SK-N-SH treated with all-trans-retinoic acid at 6 μM for 48 hours (cell line): ENCODE measurements at regions not wholly inside any gene's neighbourhood (a gene's known extent, or its start where the extent isn't known, plus 50 kb on each side); places are given as distances from the start of the nearest gene placed in this dataset.

ENCODE experiments used
- ATAC-seq: fragments of 200-7000 bp; cut with Tn5 transposase; 3 replicates; pipeline ENCODE4 v1.9.1; 2020; ENCODE audit warnings: mild to moderate bottlenecking, moderate library complexity
- ARNTL ChIP-seq: fragments of 450-650 bp; formaldehyde crosslinking; IDR thresholded peaks from 2 replicates; pipeline ENCODE4 v1.5.0; 2020; ENCODE audit warnings: low read depth, mild to moderate bottlenecking, moderate library complexity, borderline replicate concordance
- BACH2 ChIP-seq: fragments of 250-450 bp; sonication (Bioruptor Pico); IDR thresholded peaks from 2 replicates; pipeline ENCODE4 v1.9.0; 2021; ENCODE audit warnings: mild to moderate bottlenecking, borderline replicate concordance
- CSDC2 ChIP-seq: fragments of 250-450 bp; sonication (Bioruptor Pico); IDR thresholded peaks from 2 replicates; pipeline ENCODE4 v1.5.0; 2020; ENCODE audit warnings: mild to moderate bottlenecking, moderate library complexity
- ESRRG ChIP-seq: fragments of 250-450 bp; sonication (Bioruptor Pico); IDR thresholded peaks from 2 replicates; pipeline ENCODE4 v1.6.1; 2021; ENCODE audit warnings: mild to moderate bottlenecking
- GLIS3 ChIP-seq: fragments of 250-450 bp; sonication (Bioruptor Pico); IDR thresholded peaks from 2 replicates; pipeline ENCODE4 v1.5.0; 2020; ENCODE audit warnings: mild to moderate bottlenecking, moderate library complexity
- OSR1 ChIP-seq: fragments of 250-450 bp; sonication (Bioruptor Pico); IDR thresholded peaks from 2 replicates; pipeline ENCODE4 v1.8.0; 2022; ENCODE audit warnings: moderate library complexity, mild to moderate bottlenecking, inconsistent platforms
- PPARA ChIP-seq: fragments of 250-450 bp; sonication (Bioruptor Pico); IDR thresholded peaks from 2 replicates; pipeline ENCODE4 v1.5.0; 2020; ENCODE audit warnings: mild to moderate bottlenecking, borderline replicate concordance
- RARB ChIP-seq: fragments of 250-450 bp; sonication (Bioruptor Pico); IDR thresholded peaks from 2 replicates; pipeline ENCODE4 v1.8.0; 2021; ENCODE audit warnings: mild to moderate bottlenecking, moderate library complexity
- SNAI2 ChIP-seq: fragments of 250-450 bp; sonication (Bioruptor Pico); IDR thresholded peaks from 2 replicates; pipeline ENCODE4 v1.5.0; 2020; ENCODE audit warnings: mild to moderate bottlenecking, moderate library complexity
- TCF4 ChIP-seq: fragments of 250-450 bp; sonication (Bioruptor Pico); IDR thresholded peaks from 2 replicates; pipeline ENCODE4 v1.8.0; 2021; ENCODE audit warnings: mild to moderate bottlenecking, moderate library complexity, borderline replicate concordance
- TOX ChIP-seq: fragments of 250-450 bp; sonication (Bioruptor Pico); IDR thresholded peaks from 2 replicates; pipeline ENCODE4 v1.8.0; 2021; ENCODE audit warnings: mild to moderate bottlenecking, moderate library complexity, borderline replicate concordance
- ZC3H10 ChIP-seq: fragments of 250-450 bp; sonication (Bioruptor Pico); IDR thresholded peaks from 2 replicates; pipeline ENCODE4 v1.5.1; 2021; ENCODE audit warnings: mild to moderate bottlenecking, moderate library complexity
- ZFP3 ChIP-seq: fragments of 250-450 bp; sonication (Bioruptor Pico); IDR thresholded peaks from 2 replicates; pipeline ENCODE4 v1.5.0; 2020; ENCODE audit warnings: mild to moderate bottlenecking, moderate library complexity
- ZFP30 ChIP-seq: fragments of 450-650 bp; formaldehyde crosslinking; IDR thresholded peaks from 2 replicates; pipeline ENCODE4 v1.5.0; 2022; ENCODE audit warnings: mild to moderate bottlenecking, moderate library complexity
- ZNF565 ChIP-seq: fragments of 450-650 bp; formaldehyde crosslinking; conservative IDR thresholded peaks from 2 replicates; pipeline ENCODE4 v1.5.0; 2020; ENCODE audit warnings: low read depth, mild to moderate bottlenecking, moderate library complexity
- ZNF8 ChIP-seq: fragments of 450-650 bp; formaldehyde crosslinking; IDR thresholded peaks from 2 replicates; pipeline ENCODE4 v1.5.0; 2020; ENCODE audit warnings: mild to moderate bottlenecking, moderate library complexity
- TF ChIP-seq, protein P1 (sequence below): fragments of 250-450 bp; sonication (Bioruptor Pico); IDR thresholded peaks from 2 replicates; pipeline ENCODE4 v1.8.0; 2020; ENCODE audit warnings: mild to moderate bottlenecking, moderate library complexity, borderline replicate concordance
- TF ChIP-seq, protein P2 (sequence below): fragments of 250-450 bp; sonication (Bioruptor Pico); IDR thresholded peaks from 2 replicates; pipeline ENCODE4 v1.5.1; 2021; ENCODE audit warnings: mild to moderate bottlenecking, moderate library complexity
- TF ChIP-seq, protein P3 (sequence below): fragments of 250-450 bp; sonication (Bioruptor Pico); IDR thresholded peaks from 2 replicates; pipeline ENCODE4 v1.8.0; 2021; ENCODE audit warnings: low read depth, mild to moderate bottlenecking, moderate library complexity, borderline replicate concordance
- TF ChIP-seq, protein P4 (sequence below): fragments of 250-450 bp; sonication (Bioruptor Pico); IDR thresholded peaks from 2 replicates; pipeline ENCODE4 v1.5.0; 2020; ENCODE audit warnings: mild to moderate bottlenecking, moderate library complexity
- TF ChIP-seq, protein P5 (sequence below): fragments of 250-450 bp; sonication (Bioruptor Pico); IDR thresholded peaks from 2 replicates; pipeline ENCODE4 v1.5.1; 2020; ENCODE audit warnings: low read depth, mild to moderate bottlenecking, moderate library complexity

DNA sequence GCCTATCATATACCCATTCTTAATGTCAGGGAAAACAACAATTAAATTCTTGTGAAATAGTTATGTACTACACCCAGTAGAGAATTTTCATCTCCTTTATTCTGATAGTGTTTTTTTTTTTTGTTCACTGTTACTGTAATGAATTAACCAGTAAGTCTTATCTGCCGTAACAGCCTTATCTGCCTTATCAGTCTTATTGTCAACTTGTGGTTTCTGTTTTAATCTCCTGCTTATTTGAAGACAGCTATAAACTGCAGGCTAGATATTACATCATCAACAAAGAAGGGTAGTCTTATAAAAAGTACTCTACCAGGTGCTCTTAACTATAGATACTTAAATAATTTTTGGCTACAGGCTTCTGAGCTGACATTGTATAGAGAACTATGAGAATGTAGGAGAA lies 79.5 kb downstream of the MAGEB5 start:
- TF ChIP-seq TCF4 (CRISPR knock-in tag): no peak
- no peak for TF ChIP-seq SNAI2 (CRISPR knock-in tag)
- no peak for TF ChIP-seq ZNF565
- no peak for TF ChIP-seq OSR1 (CRISPR knock-in tag)
- no peak for TF ChIP-seq GLIS3
- TF ChIP-seq, protein P1, sequence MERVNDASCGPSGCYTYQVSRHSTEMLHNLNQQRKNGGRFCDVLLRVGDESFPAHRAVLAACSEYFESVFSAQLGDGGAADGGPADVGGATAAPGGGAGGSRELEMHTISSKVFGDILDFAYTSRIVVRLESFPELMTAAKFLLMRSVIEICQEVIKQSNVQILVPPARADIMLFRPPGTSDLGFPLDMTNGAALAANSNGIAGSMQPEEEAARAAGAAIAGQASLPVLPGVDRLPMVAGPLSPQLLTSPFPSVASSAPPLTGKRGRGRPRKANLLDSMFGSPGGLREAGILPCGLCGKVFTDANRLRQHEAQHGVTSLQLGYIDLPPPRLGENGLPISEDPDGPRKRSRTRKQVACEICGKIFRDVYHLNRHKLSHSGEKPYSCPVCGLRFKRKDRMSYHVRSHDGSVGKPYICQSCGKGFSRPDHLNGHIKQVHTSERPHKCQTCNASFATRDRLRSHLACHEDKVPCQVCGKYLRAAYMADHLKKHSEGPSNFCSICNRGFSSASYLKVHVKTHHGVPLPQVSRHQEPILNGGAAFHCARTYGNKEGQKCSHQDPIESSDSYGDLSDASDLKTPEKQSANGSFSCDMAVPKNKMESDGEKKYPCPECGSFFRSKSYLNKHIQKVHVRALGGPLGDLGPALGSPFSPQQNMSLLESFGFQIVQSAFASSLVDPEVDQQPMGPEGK (CRISPR knock-in tag): no peak
- TF ChIP-seq, protein P2, sequence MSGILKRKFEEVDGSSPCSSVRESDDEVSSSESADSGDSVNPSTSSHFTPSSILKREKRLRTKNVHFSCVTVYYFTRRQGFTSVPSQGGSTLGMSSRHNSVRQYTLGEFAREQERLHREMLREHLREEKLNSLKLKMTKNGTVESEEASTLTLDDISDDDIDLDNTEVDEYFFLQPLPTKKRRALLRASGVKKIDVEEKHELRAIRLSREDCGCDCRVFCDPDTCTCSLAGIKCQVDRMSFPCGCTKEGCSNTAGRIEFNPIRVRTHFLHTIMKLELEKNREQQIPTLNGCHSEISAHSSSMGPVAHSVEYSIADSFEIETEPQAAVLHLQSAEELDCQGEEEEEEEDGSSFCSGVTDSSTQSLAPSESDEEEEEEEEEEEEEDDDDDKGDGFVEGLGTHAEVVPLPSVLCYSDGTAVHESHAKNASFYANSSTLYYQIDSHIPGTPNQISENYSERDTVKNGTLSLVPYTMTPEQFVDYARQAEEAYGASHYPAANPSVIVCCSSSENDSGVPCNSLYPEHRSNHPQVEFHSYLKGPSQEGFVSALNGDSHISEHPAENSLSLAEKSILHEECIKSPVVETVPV (CRISPR knock-in tag): no peak
- TF ChIP-seq, protein P3, sequence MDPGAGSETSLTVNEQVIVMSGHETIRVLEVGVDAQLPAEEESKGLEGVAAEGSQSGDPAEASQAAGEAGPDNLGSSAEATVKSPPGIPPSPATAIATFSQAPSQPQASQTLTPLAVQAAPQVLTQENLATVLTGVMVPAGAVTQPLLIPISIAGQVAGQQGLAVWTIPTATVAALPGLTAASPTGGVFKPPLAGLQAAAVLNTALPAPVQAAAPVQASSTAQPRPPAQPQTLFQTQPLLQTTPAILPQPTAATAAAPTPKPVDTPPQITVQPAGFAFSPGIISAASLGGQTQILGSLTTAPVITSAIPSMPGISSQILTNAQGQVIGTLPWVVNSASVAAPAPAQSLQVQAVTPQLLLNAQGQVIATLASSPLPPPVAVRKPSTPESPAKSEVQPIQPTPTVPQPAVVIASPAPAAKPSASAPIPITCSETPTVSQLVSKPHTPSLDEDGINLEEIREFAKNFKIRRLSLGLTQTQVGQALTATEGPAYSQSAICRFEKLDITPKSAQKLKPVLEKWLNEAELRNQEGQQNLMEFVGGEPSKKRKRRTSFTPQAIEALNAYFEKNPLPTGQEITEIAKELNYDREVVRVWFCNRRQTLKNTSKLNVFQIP (CRISPR knock-in tag): no peak
- TF ChIP-seq RARB (CRISPR knock-in tag): no peak
- TF ChIP-seq ZC3H10: no peak
- TF ChIP-seq, protein P4, sequence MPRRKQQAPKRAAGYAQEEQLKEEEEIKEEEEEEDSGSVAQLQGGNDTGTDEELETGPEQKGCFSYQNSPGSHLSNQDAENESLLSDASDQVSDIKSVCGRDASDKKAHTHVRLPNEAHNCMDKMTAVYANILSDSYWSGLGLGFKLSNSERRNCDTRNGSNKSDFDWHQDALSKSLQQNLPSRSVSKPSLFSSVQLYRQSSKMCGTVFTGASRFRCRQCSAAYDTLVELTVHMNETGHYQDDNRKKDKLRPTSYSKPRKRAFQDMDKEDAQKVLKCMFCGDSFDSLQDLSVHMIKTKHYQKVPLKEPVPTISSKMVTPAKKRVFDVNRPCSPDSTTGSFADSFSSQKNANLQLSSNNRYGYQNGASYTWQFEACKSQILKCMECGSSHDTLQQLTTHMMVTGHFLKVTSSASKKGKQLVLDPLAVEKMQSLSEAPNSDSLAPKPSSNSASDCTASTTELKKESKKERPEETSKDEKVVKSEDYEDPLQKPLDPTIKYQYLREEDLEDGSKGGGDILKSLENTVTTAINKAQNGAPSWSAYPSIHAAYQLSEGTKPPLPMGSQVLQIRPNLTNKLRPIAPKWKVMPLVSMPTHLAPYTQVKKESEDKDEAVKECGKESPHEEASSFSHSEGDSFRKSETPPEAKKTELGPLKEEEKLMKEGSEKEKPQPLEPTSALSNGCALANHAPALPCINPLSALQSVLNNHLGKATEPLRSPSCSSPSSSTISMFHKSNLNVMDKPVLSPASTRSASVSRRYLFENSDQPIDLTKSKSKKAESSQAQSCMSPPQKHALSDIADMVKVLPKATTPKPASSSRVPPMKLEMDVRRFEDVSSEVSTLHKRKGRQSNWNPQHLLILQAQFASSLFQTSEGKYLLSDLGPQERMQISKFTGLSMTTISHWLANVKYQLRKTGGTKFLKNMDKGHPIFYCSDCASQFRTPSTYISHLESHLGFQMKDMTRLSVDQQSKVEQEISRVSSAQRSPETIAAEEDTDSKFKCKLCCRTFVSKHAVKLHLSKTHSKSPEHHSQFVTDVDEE (CRISPR knock-in tag): no peak
- no peak for TF ChIP-seq BACH2 (CRISPR knock-in tag)
- no peak for TF ChIP-seq CSDC2 (CRISPR knock-in tag)
- TF ChIP-seq TOX: no peak
- no peak for TF ChIP-seq ZFP30 (CRISPR knock-in tag)
- no peak for ATAC-seq

DNA sequence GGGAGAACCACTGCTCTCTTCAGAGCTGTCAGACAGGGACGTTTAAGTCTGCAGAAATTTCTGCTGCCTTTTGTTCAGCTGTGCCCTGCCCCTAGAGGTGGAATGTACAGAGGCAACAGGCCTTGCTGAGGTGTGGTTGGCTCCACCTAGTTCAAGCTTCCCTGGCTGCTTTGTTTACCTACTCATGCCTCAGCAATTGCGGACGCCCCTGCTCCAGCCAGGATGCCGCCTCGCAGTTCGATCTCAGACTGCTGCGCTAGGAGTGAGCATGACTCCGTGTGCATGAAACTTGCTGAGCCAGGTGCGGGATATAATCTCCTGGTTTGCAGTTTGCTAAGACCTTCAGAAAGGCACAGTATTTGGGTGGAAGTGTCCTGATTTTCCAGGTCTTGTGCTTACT lies 70.9 kb downstream of the MAGEB5 start:
- ATAC-seq: no peak
- TF ChIP-seq ZNF8 (CRISPR knock-in tag) (no peak), SNAI2 (CRISPR knock-in tag) (no peak), TCF4 (CRISPR knock-in tag) (no peak), ZNF565 (no peak), ARNTL (CRISPR knock-in tag) (no peak), ESRRG (CRISPR knock-in tag) (no peak), BACH2 (CRISPR knock-in tag) (no peak), CSDC2 (CRISPR knock-in tag) (no peak), ZC3H10 (no peak), ZFP3 (CRISPR knock-in tag) (no peak), GLIS3 (no peak), ZFP30 (CRISPR knock-in tag) (no peak), PPARA (no peak)
- TF ChIP-seq, protein P5, sequence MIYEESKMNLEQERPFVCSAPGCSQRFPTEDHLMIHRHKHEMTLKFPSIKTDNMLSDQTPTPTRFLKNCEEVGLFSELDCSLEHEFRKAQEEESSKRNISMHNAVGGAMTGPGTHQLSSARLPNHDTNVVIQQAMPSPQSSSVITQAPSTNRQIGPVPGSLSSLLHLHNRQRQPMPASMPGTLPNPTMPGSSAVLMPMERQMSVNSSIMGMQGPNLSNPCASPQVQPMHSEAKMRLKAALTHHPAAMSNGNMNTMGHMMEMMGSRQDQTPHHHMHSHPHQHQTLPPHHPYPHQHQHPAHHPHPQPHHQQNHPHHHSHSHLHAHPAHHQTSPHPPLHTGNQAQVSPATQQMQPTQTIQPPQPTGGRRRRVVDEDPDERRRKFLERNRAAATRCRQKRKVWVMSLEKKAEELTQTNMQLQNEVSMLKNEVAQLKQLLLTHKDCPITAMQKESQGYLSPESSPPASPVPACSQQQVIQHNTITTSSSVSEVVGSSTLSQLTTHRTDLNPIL (CRISPR knock-in tag): no peak
- TF ChIP-seq, protein P1 (CRISPR knock-in tag): no peak
- TF ChIP-seq, protein P4 (CRISPR knock-in tag): no peak
- TF ChIP-seq, protein P2 (CRISPR knock-in tag): no peak
- TF ChIP-seq, all 23 proteins: peak for 0
